Uterus (tissue), 2 donors: ENCODE measurements at regions not wholly inside any gene's neighbourhood (a gene's known extent, or its start where the extent isn't known, plus 50 kb on each side); places are given as distances from the start of the nearest gene placed in this dataset.

Source experiments
- POLR2A ChIP-seq, 2 donors: fragments of 450-650 bp; IDR thresholded peaks; one replicate each; pipeline ENCODE4 v1.6.1; 2016; ENCODE audit warnings: antibody characterized with exemption in 2 of 2, mild to moderate bottlenecking in 1 of 2, moderate library complexity in 1 of 2
- TF ChIP-seq, protein P1 (sequence below), 4 experiments: fragments of 200-600 bp in 2 of 4; fragments of 450-650 bp in 2 of 4; sonication (generic) in 2 of 4; IDR thresholded peaks; one replicate each; pipeline ENCODE4 v1.5.1; 2016 to 2019; ENCODE audit warnings: antibody characterized with exemption in 4 of 4, mild to moderate bottlenecking in 2 of 4, moderate library complexity in 1 of 4

DNA sequence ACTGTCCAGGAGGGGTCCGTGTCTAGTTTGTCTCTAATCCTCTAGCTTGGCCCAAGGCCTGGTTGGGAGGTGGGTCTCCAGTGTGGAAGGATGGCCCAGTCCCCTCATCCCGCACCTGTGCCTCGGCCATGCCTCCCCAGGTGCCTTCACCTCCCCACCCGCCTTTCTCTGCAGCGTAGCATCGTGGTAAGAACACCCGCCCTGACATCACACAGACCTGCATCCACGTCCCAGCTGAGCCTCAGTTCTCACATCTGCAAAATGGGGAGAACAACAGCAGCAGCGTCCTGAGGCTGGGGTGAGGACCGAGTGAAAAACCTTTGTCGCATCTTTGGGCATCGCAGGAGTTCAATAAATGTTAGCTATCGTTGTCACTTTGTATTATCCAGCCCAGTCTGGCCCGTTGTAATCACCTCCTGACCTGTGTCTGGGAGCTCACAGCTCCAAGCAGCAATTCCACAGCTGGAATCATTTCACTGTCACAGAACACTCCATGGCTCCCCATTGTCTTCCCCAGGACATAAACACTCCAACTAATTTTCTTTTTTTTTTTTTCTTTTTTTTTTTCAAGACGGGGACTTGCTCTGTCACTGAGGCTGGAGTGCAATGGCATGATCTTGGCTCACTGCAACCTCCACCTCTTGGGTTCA, 181.2 kb upstream of the IER5L start:
- TF ChIP-seq, protein P1, sequence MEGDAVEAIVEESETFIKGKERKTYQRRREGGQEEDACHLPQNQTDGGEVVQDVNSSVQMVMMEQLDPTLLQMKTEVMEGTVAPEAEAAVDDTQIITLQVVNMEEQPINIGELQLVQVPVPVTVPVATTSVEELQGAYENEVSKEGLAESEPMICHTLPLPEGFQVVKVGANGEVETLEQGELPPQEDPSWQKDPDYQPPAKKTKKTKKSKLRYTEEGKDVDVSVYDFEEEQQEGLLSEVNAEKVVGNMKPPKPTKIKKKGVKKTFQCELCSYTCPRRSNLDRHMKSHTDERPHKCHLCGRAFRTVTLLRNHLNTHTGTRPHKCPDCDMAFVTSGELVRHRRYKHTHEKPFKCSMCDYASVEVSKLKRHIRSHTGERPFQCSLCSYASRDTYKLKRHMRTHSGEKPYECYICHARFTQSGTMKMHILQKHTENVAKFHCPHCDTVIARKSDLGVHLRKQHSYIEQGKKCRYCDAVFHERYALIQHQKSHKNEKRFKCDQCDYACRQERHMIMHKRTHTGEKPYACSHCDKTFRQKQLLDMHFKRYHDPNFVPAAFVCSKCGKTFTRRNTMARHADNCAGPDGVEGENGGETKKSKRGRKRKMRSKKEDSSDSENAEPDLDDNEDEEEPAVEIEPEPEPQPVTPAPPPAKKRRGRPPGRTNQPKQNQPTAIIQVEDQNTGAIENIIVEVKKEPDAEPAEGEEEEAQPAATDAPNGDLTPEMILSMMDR (IDR thresholded peaks at IDR 0.05) = no peak
- TF ChIP-seq POLR2A (IDR thresholded peaks at IDR 0.05) = no peak
